WTC11 (cell line): ENCODE measurements at regions not wholly inside any gene's neighbourhood (a gene's known extent, or its start where the extent isn't known, plus 50 kb on each side); places are given as distances from the start of the nearest gene placed in this dataset.

Source experiments
- CREB1 ChIP-seq: sonication (generic); formaldehyde crosslinking; IDR thresholded peaks from 2 replicates; pipeline ENCODE4 v1.8.0; 2023; ENCODE audit warnings: mild to moderate bottlenecking, missing genetic modification reagents
- ELF4 ChIP-seq: sonication (generic); formaldehyde crosslinking; IDR thresholded peaks from 2 replicates; pipeline ENCODE4 v1.8.1; 2022; ENCODE audit warnings: low read depth, mild to moderate bottlenecking, moderate library complexity, missing genetic modification reagents
- FOXP1 ChIP-seq: sonication (generic); formaldehyde crosslinking; IDR thresholded peaks from 2 replicates; pipeline ENCODE4 v1.8.0; 2022; ENCODE audit warnings: missing genetic modification reagents, mild to moderate bottlenecking, moderate library complexity, borderline replicate concordance
- ZNF263 ChIP-seq: sonication (generic); formaldehyde crosslinking; IDR thresholded peaks from 2 replicates; pipeline ENCODE4 v1.8.1; 2022; ENCODE audit warnings: low read depth, mild to moderate bottlenecking, moderate library complexity, missing genetic modification reagents
- TF ChIP-seq, protein P1 (sequence below): sonication (generic); formaldehyde crosslinking; IDR thresholded peaks from 2 replicates; pipeline ENCODE4 v1.8.1; 2022; ENCODE audit warnings: low read depth, mild to moderate bottlenecking, moderate library complexity, missing genetic modification reagents, borderline replicate concordance
- TF ChIP-seq, protein P2 (sequence below): fragments of 250-450 bp; sonication (Bioruptor Pico); IDR thresholded peaks from 2 replicates; pipeline ENCODE4 v1.9.0; 2021; ENCODE audit warnings: mild to moderate bottlenecking
- TF ChIP-seq, protein P3 (sequence below): sonication (generic); formaldehyde crosslinking; IDR thresholded peaks from 2 replicates; pipeline ENCODE4 v1.8.1; 2022; ENCODE audit warnings: low read depth, missing genetic modification reagents, borderline replicate concordance

DNA sequence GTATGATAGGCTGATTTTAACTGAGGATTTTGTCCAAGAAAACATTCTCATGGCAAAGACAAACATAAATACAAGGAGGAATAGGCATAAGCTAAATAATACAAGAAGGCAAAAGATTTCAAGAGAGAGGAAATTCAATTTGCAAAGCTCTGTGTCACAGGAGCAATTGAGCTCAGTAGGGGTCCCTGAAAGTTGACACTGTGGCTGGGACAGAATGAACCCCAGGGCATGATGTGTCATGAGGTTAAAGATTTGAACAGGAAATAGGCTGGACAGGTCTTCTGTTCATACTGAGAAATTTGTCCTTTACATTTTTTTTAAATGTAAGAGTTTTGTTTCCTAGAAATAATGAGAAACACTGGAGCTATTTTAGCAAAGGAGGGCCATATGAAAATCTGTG is 555.4 kb upstream of the NEGR1 start:
- TF ChIP-seq, protein P1, sequence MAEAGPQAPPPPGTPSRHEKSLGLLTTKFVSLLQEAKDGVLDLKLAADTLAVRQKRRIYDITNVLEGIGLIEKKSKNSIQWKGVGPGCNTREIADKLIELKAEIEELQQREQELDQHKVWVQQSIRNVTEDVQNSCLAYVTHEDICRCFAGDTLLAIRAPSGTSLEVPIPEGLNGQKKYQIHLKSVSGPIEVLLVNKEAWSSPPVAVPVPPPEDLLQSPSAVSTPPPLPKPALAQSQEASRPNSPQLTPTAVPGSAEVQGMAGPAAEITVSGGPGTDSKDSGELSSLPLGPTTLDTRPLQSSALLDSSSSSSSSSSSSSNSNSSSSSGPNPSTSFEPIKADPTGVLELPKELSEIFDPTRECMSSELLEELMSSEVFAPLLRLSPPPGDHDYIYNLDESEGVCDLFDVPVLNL (CRISPR knock-in tag) = no peak
- TF ChIP-seq CREB1 (CRISPR knock-in tag) = no peak
- no peak for TF ChIP-seq ZNF263
- no peak for TF ChIP-seq FOXP1 (CRISPR knock-in tag)
- TF ChIP-seq, protein P2, sequence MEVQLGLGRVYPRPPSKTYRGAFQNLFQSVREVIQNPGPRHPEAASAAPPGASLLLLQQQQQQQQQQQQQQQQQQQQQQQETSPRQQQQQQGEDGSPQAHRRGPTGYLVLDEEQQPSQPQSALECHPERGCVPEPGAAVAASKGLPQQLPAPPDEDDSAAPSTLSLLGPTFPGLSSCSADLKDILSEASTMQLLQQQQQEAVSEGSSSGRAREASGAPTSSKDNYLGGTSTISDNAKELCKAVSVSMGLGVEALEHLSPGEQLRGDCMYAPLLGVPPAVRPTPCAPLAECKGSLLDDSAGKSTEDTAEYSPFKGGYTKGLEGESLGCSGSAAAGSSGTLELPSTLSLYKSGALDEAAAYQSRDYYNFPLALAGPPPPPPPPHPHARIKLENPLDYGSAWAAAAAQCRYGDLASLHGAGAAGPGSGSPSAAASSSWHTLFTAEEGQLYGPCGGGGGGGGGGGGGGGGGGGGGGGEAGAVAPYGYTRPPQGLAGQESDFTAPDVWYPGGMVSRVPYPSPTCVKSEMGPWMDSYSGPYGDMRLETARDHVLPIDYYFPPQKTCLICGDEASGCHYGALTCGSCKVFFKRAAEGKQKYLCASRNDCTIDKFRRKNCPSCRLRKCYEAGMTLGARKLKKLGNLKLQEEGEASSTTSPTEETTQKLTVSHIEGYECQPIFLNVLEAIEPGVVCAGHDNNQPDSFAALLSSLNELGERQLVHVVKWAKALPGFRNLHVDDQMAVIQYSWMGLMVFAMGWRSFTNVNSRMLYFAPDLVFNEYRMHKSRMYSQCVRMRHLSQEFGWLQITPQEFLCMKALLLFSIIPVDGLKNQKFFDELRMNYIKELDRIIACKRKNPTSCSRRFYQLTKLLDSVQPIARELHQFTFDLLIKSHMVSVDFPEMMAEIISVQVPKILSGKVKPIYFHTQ (CRISPR knock-in tag) = no peak
- no peak for TF ChIP-seq ELF4
- TF ChIP-seq, protein P3, sequence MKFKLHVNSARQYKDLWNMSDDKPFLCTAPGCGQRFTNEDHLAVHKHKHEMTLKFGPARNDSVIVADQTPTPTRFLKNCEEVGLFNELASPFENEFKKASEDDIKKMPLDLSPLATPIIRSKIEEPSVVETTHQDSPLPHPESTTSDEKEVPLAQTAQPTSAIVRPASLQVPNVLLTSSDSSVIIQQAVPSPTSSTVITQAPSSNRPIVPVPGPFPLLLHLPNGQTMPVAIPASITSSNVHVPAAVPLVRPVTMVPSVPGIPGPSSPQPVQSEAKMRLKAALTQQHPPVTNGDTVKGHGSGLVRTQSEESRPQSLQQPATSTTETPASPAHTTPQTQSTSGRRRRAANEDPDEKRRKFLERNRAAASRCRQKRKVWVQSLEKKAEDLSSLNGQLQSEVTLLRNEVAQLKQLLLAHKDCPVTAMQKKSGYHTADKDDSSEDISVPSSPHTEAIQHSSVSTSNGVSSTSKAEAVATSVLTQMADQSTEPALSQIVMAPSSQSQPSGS (CRISPR knock-in tag) = no peak
